Activated naive CD4-positive, alpha-beta T cell treated with anti-CD3 and anti-CD28 coated beads, Interleukin-2, amount 10 ng/mL, durations not matched to agents 7 days and 5 days (primary cell): ENCODE measurements at regions not wholly inside any gene's neighbourhood (a gene's known extent, or its start where the extent isn't known, plus 50 kb on each side); places are given as distances from the start of the nearest gene placed in this dataset.
"Not testable (repeated sequence)": the region's sequence is repeated elsewhere in the genome, so short reads cannot be mapped to it uniquely, and the experiment has no call there.

ENCODE experiments used
- CTCF ChIA-PET: fragments of 350-600 bp; sonication (Branson Sonifier 250); formaldehyde crosslinking; loops from one replicate; lab custom pipeline; 2021; ENCODE audit warnings: antibody characterized with exemption; lab: Charles Lee
- DNase-seq: peaks from one replicate; pipeline ENCODE4 v3.0.0-alpha.2; 2020
- H3K27ac Mint-ChIP-seq: one replicate; pipeline ENCODE4 v1.8.0; 2021; ENCODE audit warnings: mild to moderate bottlenecking, moderate library complexity, mixed read lengths
- H3K27me3 Mint-ChIP-seq: one replicate; pipeline ENCODE4 v1.8.0; 2021; ENCODE audit warnings: mild to moderate bottlenecking, mixed read lengths
- H3K36me3 Mint-ChIP-seq: one replicate; pipeline ENCODE4 v1.8.0; 2021; ENCODE audit warnings: mixed read lengths
- H3K4me1 Mint-ChIP-seq: one replicate; pipeline ENCODE4 v1.8.0; 2021; ENCODE audit warnings: mixed read lengths
- H3K4me3 Mint-ChIP-seq: one replicate; pipeline ENCODE4 v1.8.0; 2021; ENCODE audit warnings: mild to moderate bottlenecking, moderate library complexity, mixed read lengths
- H3K9me3 Mint-ChIP-seq: one replicate; pipeline ENCODE4 v1.8.0; 2021; ENCODE audit warnings: mixed read lengths

- no peak overlapping the region for H3K27ac Mint-ChIP-seq
- CTCF ChIA-PET = interaction anchor here (0.7 to 1.6 kb wide), 4 partner anchors 8 to 15 kb away, joined by 3 to 4 read pairs (median 4); no protein-coding TSS in a partner anchor
- H3K4me3 Mint-ChIP-seq = no peak overlapping the region
- no peak for DNase-seq
- peaks cover 25% of the 10 kb centered on the region for H3K27me3 Mint-ChIP-seq
- no peaks in the 10 kb centered on the region for H3K36me3 Mint-ChIP-seq
- no peaks in the 10 kb centered on the region for H3K9me3 Mint-ChIP-seq
- no peaks in the 10 kb centered on the region for H3K4me1 Mint-ChIP-seq
Observed at GRCh38 chr11:121358760-121359159, 66.2 kb downstream of the SC5D start.

GRCh38 chr11:121359591-121359990 is 67.0 kb downstream of the SC5D start:
- H3K9me3 Mint-ChIP-seq = no peaks in the 10 kb centered on the region
- no peak overlapping the region for H3K27ac Mint-ChIP-seq
- H3K36me3 Mint-ChIP-seq = no peaks in the 10 kb centered on the region
- H3K4me1 Mint-ChIP-seq = no peaks in the 10 kb centered on the region
- DNase-seq = no peak
- CTCF ChIA-PET = interaction anchor here (0.7 to 1.6 kb wide), 4 partner anchors 8 to 15 kb away, joined by 3 to 4 read pairs (median 4); no protein-coding TSS in a partner anchor
- H3K4me3 Mint-ChIP-seq = no peak overlapping the region
- peaks cover 24% of the 10 kb centered on the region for H3K27me3 Mint-ChIP-seq

GRCh38 chr11:121362955-121363354 is 70.4 kb downstream of the SC5D start:
- Mint-ChIP-seq H3K27me3 (peaks cover 14% of the 10 kb centered on the region), H3K4me1 (peaks cover 15% of the 10 kb centered on the region)
- CTCF ChIA-PET, H3K36me3 Mint-ChIP-seq, H3K9me3 Mint-ChIP-seq, H3K4me3 Mint-ChIP-seq, H3K27ac Mint-ChIP-seq, DNase-seq: not testable (repeated sequence)

GRCh38 chr11:121365304-121365703 is 72.7 kb downstream of the SC5D start:
- Mint-ChIP-seq H3K4me3 (no peak overlapping the region), H3K27ac (no peak overlapping the region), H3K9me3 (peaks cover 2% of the 10 kb centered on the region), H3K4me1 (peaks cover 28% of the 10 kb centered on the region), H3K36me3 (peaks cover 7% of the 10 kb centered on the region), H3K27me3 (no peaks in the 10 kb centered on the region)
- no peak for DNase-seq
- CTCF ChIA-PET = interaction anchor here (0.6 to 0.8 kb wide), 3 partner anchors 30 to 97 kb away, joined by 3 read pairs; no protein-coding TSS in a partner anchor

GRCh38 chr11:121366038-121366437 is 73.5 kb downstream of the SC5D start:
- Mint-ChIP-seq H3K36me3 (peaks cover 7% of the 10 kb centered on the region), H3K4me1 (peaks cover 30% of the 10 kb centered on the region), H3K27me3 (no peaks in the 10 kb centered on the region), H3K4me3 (no peak overlapping the region), H3K9me3 (peaks cover 4% of the 10 kb centered on the region), H3K27ac (no peak overlapping the region)
- no peak for DNase-seq
- CTCF ChIA-PET = interaction anchor here (0.6 to 1.6 kb wide), 4 partner anchors 29 to 81 kb away, joined by 3 to 5 read pairs (median 4); no protein-coding TSS in a partner anchor

- peaks cover 7% of the 10 kb centered on the region for H3K9me3 Mint-ChIP-seq
- H3K27me3 Mint-ChIP-seq = no peaks in the 10 kb centered on the region
- peaks cover 7% of the 10 kb centered on the region for H3K36me3 Mint-ChIP-seq
- peak; percentile 61 for DNase-seq
- peak overlapping the region; percentile 71 for H3K27ac Mint-ChIP-seq
- CTCF ChIA-PET = interaction anchor here (0.7 to 3.1 kb wide), 9 partner anchors 8 to 224 kb away, joined by 3 to 19 read pairs (median 4); no protein-coding TSS in a partner anchor
- peak overlapping the region; percentile 15 for H3K4me3 Mint-ChIP-seq
- peaks cover 36% of the 10 kb centered on the region for H3K4me1 Mint-ChIP-seq
Observed at GRCh38 chr11:121367001-121367843, 74.7 kb downstream of the SC5D start.

- no peaks in the 10 kb centered on the region for H3K27me3 Mint-ChIP-seq
- peaks cover 7% of the 10 kb centered on the region for H3K36me3 Mint-ChIP-seq
Observed at GRCh38 chr11:121367844-121368225, 75.3 kb downstream of the SC5D start.

GRCh38 chr11:121368364-121369240 is 76.0 kb downstream of the SC5D start:
- Mint-ChIP-seq H3K27ac (no peak overlapping the region), H3K4me3 (no peak overlapping the region), H3K9me3 (peaks cover 9% of the 10 kb centered on the region), H3K4me1 (peaks cover 48% of the 10 kb centered on the region), H3K27me3 (no peaks in the 10 kb centered on the region), H3K36me3 (peaks cover 10% of the 10 kb centered on the region)
- CTCF ChIA-PET = interaction anchor here (0.7 to 3.1 kb wide), 5 partner anchors 9 to 75 kb away, joined by 3 to 19 read pairs (median 3); no protein-coding TSS in a partner anchor
- DNase-seq = no peak

More at GRCh38 chr11:121367844-121368225, 75.3 kb downstream of the SC5D start:
- DNase-seq = no peak
- peak overlapping the region; percentile 71 for H3K27ac Mint-ChIP-seq
- peaks cover 40% of the 10 kb centered on the region for H3K4me1 Mint-ChIP-seq
- H3K9me3 Mint-ChIP-seq = peaks cover 7% of the 10 kb centered on the region
- peak overlapping the region; percentile 39 for H3K4me3 Mint-ChIP-seq
- CTCF ChIA-PET = interaction anchor here (0.7 to 3.1 kb wide), 7 partner anchors 9 to 75 kb away, joined by 3 to 19 read pairs (median 4); no protein-coding TSS in a partner anchor

- Mint-ChIP-seq H3K27ac (no peak overlapping the region), H3K4me3 (no peak overlapping the region), H3K36me3 (peaks cover 11% of the 10 kb centered on the region), H3K9me3 (peaks cover 13% of the 10 kb centered on the region), H3K4me1 (peaks cover 56% of the 10 kb centered on the region), H3K27me3 (no peaks in the 10 kb centered on the region)
- CTCF ChIA-PET = interaction anchor here (3.1 kb wide), 1 partner anchor 9 kb away, joined by 19 read pairs; no protein-coding TSS in a partner anchor
- DNase-seq = no peak
Observed at GRCh38 chr11:121369366-121369765, 76.8 kb downstream of the SC5D start.

- H3K27ac Mint-ChIP-seq = peak overlapping the region; percentile 8
- H3K36me3 Mint-ChIP-seq = peaks cover 14% of the 10 kb centered on the region
- no peak for DNase-seq
- H3K4me3 Mint-ChIP-seq = no peak overlapping the region
- H3K9me3 Mint-ChIP-seq = peaks cover 15% of the 10 kb centered on the region
- CTCF ChIA-PET = interaction anchor here (1.4 kb wide), 1 partner anchor 34 kb away, joined by 3 read pairs; no protein-coding TSS in a partner anchor
- H3K27me3 Mint-ChIP-seq = no peaks in the 10 kb centered on the region
- peaks cover 67% of the 10 kb centered on the region for H3K4me1 Mint-ChIP-seq
Observed at GRCh38 chr11:121372028-121372427, 79.5 kb downstream of the SC5D start.

GRCh38 chr11:121372671-121373429 is 79.3 kb upstream of the SORL1 start:
- Mint-ChIP-seq H3K4me1 (peaks cover 66% of the 10 kb centered on the region), H3K4me3 (peak overlapping the region; percentile 27)

GRCh38 chr11:121374286-121374985 is 77.7 kb upstream of the SORL1 start:
- DNase-seq = no peak
- Mint-ChIP-seq H3K4me3 (no peak overlapping the region), H3K36me3 (peaks cover 14% of the 10 kb centered on the region), H3K4me1 (peaks cover 67% of the 10 kb centered on the region), H3K9me3 (peaks cover 15% of the 10 kb centered on the region), H3K27me3 (peaks cover 3% of the 10 kb centered on the region), H3K27ac (no peak overlapping the region)
- CTCF ChIA-PET = interaction anchor here (1.0 kb wide), 1 partner anchor 15 kb away, joined by 3 read pairs; no protein-coding TSS in a partner anchor

More at GRCh38 chr11:121372671-121373429, 79.3 kb upstream of the SORL1 start:
- Mint-ChIP-seq H3K27ac (peak overlapping the region; percentile 79), H3K9me3 (peaks cover 15% of the 10 kb centered on the region), H3K36me3 (peaks cover 13% of the 10 kb centered on the region), H3K27me3 (no peaks in the 10 kb centered on the region)
- peak; percentile 29 for DNase-seq
- CTCF ChIA-PET = interaction anchor here (1.4 kb wide), 1 partner anchor 35 kb away, joined by 3 read pairs; no protein-coding TSS in a partner anchor
